A549 (cell line): ENCODE measurements at regions not wholly inside any gene's neighbourhood (a gene's known extent, or its start where the extent isn't known, plus 50 kb on each side); places are given as distances from the start of the nearest gene placed in this dataset.

Experiments
- ATAC-seq, 2 experiments: fragments of 200-7000 bp in 1 of 2; fragments of >200 bp in 1 of 2; cut with Nextera tagmentation in 1 of 2; cut with Tn5 transposase in 1 of 2; 3 replicates each; pipeline versions ENCODE4 v1.8.0 to v1.9.1; 2018 to 2020; ENCODE audit warnings: mild to moderate bottlenecking in 1 of 2, moderate library complexity in 1 of 2
- CTCF ChIA-PET: fragments of 300-600 bp; sonication (Branson Sonifier 250); formaldehyde crosslinking; extraction: SDS; loops from one replicate; lab custom pipeline; 2021; ENCODE audit warnings: antibody characterized with exemption, inconsistent platforms; lab: Yijun Ruan, JAX
- POLR2A ChIA-PET: fragments of 350-600 bp; formaldehyde crosslinking; extraction: SDS; loops from one replicate; lab custom pipeline; 2021; ENCODE audit warnings: antibody characterized with exemption, inconsistent platforms; lab: Yijun Ruan, JAX
- DNase-seq, 2 experiments: peaks; one replicate each; pipeline versions ENCODE4 v3.0.0 to v3.0.0-alpha.2; 2011 to 2016; ENCODE audit warnings: low read depth in 1 of 2, low spot score in 1 of 2
- FAIRE-seq: peaks from 2 replicates; lab custom pipeline; 2011; peaks lifted over from hg19 to GRCh38; lab: Jason Lieb, UNC
- H3K27ac ChIP-seq, 2 experiments: fragments of >200 bp; sonication (Bioruptor Twin); formaldehyde crosslinking; 3 replicates each; pipeline ENCODE4 v1.5.1; 2016 to 2017
- H3K4me1 ChIP-seq: fragments of >200 bp; sonication (Bioruptor Twin); formaldehyde crosslinking; 3 replicates; pipeline ENCODE4 v1.6.1; 2016
- H3K4me2 ChIP-seq: fragments of >200 bp; sonication (Bioruptor Twin); formaldehyde crosslinking; 3 replicates; pipeline ENCODE4 v1.6.1; 2016
- H3K4me3 ChIP-seq: fragments of >200 bp; sonication (Bioruptor Twin); formaldehyde crosslinking; 3 replicates; pipeline ENCODE4 v1.5.1; 2016
- H3K9me3 ChIP-seq: fragments of >200 bp; sonication (Bioruptor Twin); formaldehyde crosslinking; 3 replicates; pipeline ENCODE4 v1.6.1; 2016
- BHLHE40 ChIP-seq: IDR thresholded peaks from 2 replicates; pipeline ENCODE4 v1.6.1; 2012; ENCODE audit warnings: low read depth, low read length, inconsistent platforms
- EHF ChIP-seq: fragments of 250-450 bp; sonication (Bioruptor Pico); IDR thresholded peaks from 2 replicates; pipeline ENCODE4 v1.5.0; 2020; ENCODE audit warnings: mild to moderate bottlenecking
- EP300 ChIP-seq, 2 experiments: fragments of >200 bp; sonication (Bioruptor Twin); formaldehyde crosslinking; IDR thresholded peaks; 2 replicates in 1 of 2; 3 replicates in 1 of 2; pipeline ENCODE4 v1.6.1; 2016 to 2017
- FOSB ChIP-seq: fragments of 250-450 bp; sonication (Bioruptor Pico); IDR thresholded peaks from 2 replicates; pipeline ENCODE4 v1.5.0; 2020; ENCODE audit warnings: mild to moderate bottlenecking, moderate library complexity
- FOXS1 ChIP-seq: fragments of 250-450 bp; sonication (Bioruptor Pico); IDR thresholded peaks from 2 replicates; pipeline ENCODE4 v1.5.0; 2020; ENCODE audit warnings: mild to moderate bottlenecking, moderate library complexity
- GATA3 ChIP-seq: IDR thresholded peaks from 2 replicates; pipeline ENCODE4 v1.6.1; 2012; ENCODE audit warnings: borderline replicate concordance
- HOXA7 ChIP-seq: fragments of 250-450 bp; sonication (Bioruptor Pico); IDR thresholded peaks from 2 replicates; pipeline ENCODE4 v1.5.0; 2020; ENCODE audit warnings: mild to moderate bottlenecking, moderate library complexity
- HOXB5 ChIP-seq: fragments of 250-450 bp; sonication (Bioruptor Pico); IDR thresholded peaks from 2 replicates; pipeline ENCODE4 v1.5.0; 2020; ENCODE audit warnings: mild to moderate bottlenecking, moderate library complexity
- KDM1A ChIP-seq: fragments of 200-600 bp; sonication (generic); IDR thresholded peaks from 2 replicates; pipeline ENCODE4 v1.6.1; 2016; ENCODE audit warnings: low read depth, mild to moderate bottlenecking
- MYC ChIP-seq: IDR thresholded peaks from 2 replicates; pipeline ENCODE4 v1.6.1; 2012; ENCODE audit warnings: mild to moderate bottlenecking, inconsistent platforms, low read length, improper control_type of control experiment, borderline replicate concordance
- POLR2A ChIP-seq: IDR thresholded peaks from 2 replicates; pipeline ENCODE4 v1.6.1; 2012; ENCODE audit warnings: mild to moderate bottlenecking, low read length
- POLR2AphosphoS2 ChIP-seq: conservative IDR thresholded peaks from 2 replicates; pipeline ENCODE4 v1.6.1; 2012; ENCODE audit warnings: low read length, improper control_type of control experiment, inconsistent platforms
- RAD21 ChIP-seq, 2 experiments: fragments of >200 bp in 1 of 2; sonication (Bioruptor Twin) in 1 of 2; formaldehyde crosslinking in 1 of 2; IDR thresholded peaks in 1 of 2; conservative IDR thresholded peaks in 1 of 2; 2 replicates in 1 of 2; 3 replicates in 1 of 2; pipeline ENCODE4 v1.6.1; 2012 to 2018; ENCODE audit warnings: inconsistent platforms in 1 of 2
- RARB ChIP-seq: fragments of 250-450 bp; sonication (Bioruptor Pico); IDR thresholded peaks from 2 replicates; pipeline ENCODE4 v1.8.0; 2021; ENCODE audit warnings: mild to moderate bottlenecking, moderate library complexity
- RCOR1 ChIP-seq: fragments of 150-350 bp; IDR thresholded peaks from 2 replicates; pipeline ENCODE4 v1.6.1; 2014; ENCODE audit warnings: antibody characterized with exemption, low read length, low read depth
- RFX5 ChIP-seq: fragments of 450-650 bp; IDR thresholded peaks from 2 replicates; pipeline ENCODE4 v1.7.1; 2014; ENCODE audit warnings: antibody characterized with exemption, mild to moderate bottlenecking, moderate library complexity
- RNF2 ChIP-seq: fragments of 200-600 bp; sonication (generic); IDR thresholded peaks from 2 replicates; pipeline ENCODE4 v1.6.1; 2016; ENCODE audit warnings: low read depth, mild to moderate bottlenecking, antibody characterized with exemption, moderate library complexity, borderline replicate concordance
- SMC3 ChIP-seq: fragments of >200 bp; sonication (Bioruptor Twin); formaldehyde crosslinking; IDR thresholded peaks from 3 replicates; pipeline ENCODE4 v1.6.1; 2018; ENCODE audit warnings: inconsistent platforms
- TFCP2L1 ChIP-seq: fragments of 250-450 bp; sonication (Bioruptor Pico); IDR thresholded peaks from 2 replicates; pipeline ENCODE4 v1.5.0; 2021; ENCODE audit warnings: mild to moderate bottlenecking
- ZFP36 ChIP-seq: fragments of 450-650 bp; IDR thresholded peaks from 2 replicates; pipeline ENCODE4 v1.6.1; 2014; ENCODE audit warnings: borderline replicate concordance; ENCODE audit not compliant: partially characterized antibody
- ZNF302 ChIP-seq: fragments of 250-450 bp; sonication (Bioruptor Pico); IDR thresholded peaks from 2 replicates; pipeline ENCODE4 v1.9.0; 2021; ENCODE audit warnings: inconsistent platforms, mild to moderate bottlenecking, moderate library complexity
- ZSCAN20 ChIP-seq: fragments of 250-450 bp; sonication (Bioruptor Pico); IDR thresholded peaks from 2 replicates; pipeline ENCODE4 v1.8.0; 2022; ENCODE audit warnings: mild to moderate bottlenecking, moderate library complexity
- WGBS: methylation state at CpG from one replicate; pipeline ENCODE4 v1.1.6; 2017; ENCODE audit errors: missing lambda C conversion rate; 5-methylcytosine and 5-hydroxymethylcytosine counted together

DNA sequence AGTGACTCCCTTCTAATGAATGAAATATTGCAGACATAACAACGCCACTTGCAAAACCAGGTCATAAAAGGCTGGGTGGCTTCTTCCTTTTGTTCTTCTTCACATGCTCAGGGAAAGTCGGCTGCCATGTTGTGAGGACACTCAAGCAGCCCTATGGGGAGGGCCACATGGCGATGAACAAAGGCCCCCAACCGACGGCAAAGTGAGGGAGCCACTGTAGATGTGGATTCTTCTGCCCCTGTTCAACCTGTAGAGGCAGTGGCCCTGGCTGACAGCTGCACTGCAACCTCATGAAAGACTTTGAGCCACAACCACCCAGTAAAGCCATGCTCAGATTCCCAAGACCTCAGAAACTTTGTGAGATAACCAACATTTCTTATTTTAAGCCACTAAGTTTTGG is 203.5 kb upstream of the TNRC6C start:
- Histone ChIP-seq H3K4me3 (no peak overlapping the region), H3K4me2 (no peak overlapping the region), H3K9me3 (peaks cover 17% of the 10 kb centered on the region)
- 14% methylated on average over 5 of the region's 5 CpGs for WGBS
- DNase-seq (no peak), ATAC-seq (no peak)
- POLR2A ChIA-PET = no interaction called here
- TF ChIP-seq KDM1A (no peak), SMC3 (no peak), TFCP2L1 (CRISPR knock-in tag) (no peak), RCOR1 (no peak), HOXB5 (no peak), FOSB (CRISPR knock-in tag) (no peak), MYC (no peak)
- TF ChIP-seq, all 56 proteins: peak for 0
- no peak overlapping the region for H3K27ac ChIP-seq
- H3K4me1 ChIP-seq = no peaks in the 10 kb centered on the region
- CTCF ChIA-PET = interaction anchor here (0.7 to 1.4 kb wide), 2 partner anchors 15 to 212 kb away, joined by 4 to 6 read pairs; no protein-coding TSS in a partner anchor
- FAIRE-seq = peak; percentile 18

- H3K27ac ChIP-seq = no peak overlapping the region
- DNase-seq = no peak
- no peaks in the 10 kb centered on the region for H3K4me1 ChIP-seq
- TF ChIP-seq BHLHE40 (no peak), EP300 (IDR thresholded peaks at IDR 0.05) (no peak), EHF (no peak), POLR2AphosphoS2 (no peak), SMC3 (no peak), FOXS1 (CRISPR knock-in tag) (no peak), KDM1A (no peak), RARB (CRISPR knock-in tag) (no peak), ZSCAN20 (CRISPR knock-in tag) (no peak), POLR2A (no peak), GATA3 (no peak), ZNF302 (CRISPR knock-in tag) (no peak), RAD21 (conservative IDR thresholded peaks at IDR 0.05 in 1 of 2, IDR thresholded peaks at IDR 0.05 in 1 of 2) (no peak), FOSB (CRISPR knock-in tag) (no peak), RNF2 (no peak), RFX5 (no peak), HOXA7 (CRISPR knock-in tag) (no peak)
- TF ChIP-seq, all 56 proteins: peak for 0
- Histone ChIP-seq H3K4me3 (no peak overlapping the region), H3K9me3 (peaks cover 17% of the 10 kb centered on the region), H3K4me2 (no peak overlapping the region)
- ATAC-seq (no peak), FAIRE-seq (no peak)
- ChIA-PET CTCF (interaction anchor here (0.7 to 1.5 kb wide), 3 partner anchors 16 to 258 kb away, joined by 3 to 6 read pairs (median 4); no protein-coding TSS in a partner anchor), POLR2A (no interaction called here)
- WGBS = 37% methylated on average over 8 of the region's 9 CpGs
These were observed 203.0 kb upstream of the TNRC6C start for GRCh38 chr17:77755410-77755963.

GRCh38 chr17:77756028-77756427 is 202.5 kb upstream of the TNRC6C start:
- no peak overlapping the region for H3K4me2 ChIP-seq
- POLR2A ChIA-PET = no interaction called here
- no peak overlapping the region for H3K4me3 ChIP-seq
- no peak for DNase-seq
- TF ChIP-seq POLR2A (no peak), ZFP36 (no peak)
- 31% methylated on average over 5 of the region's 5 CpGs for WGBS
- CTCF ChIA-PET = interaction anchor here (0.7 to 1.5 kb wide), 4 partner anchors 16 to 257 kb away, joined by 3 to 6 read pairs (median 4); no protein-coding TSS in a partner anchor
- H3K27ac ChIP-seq = no peak overlapping the region
- no peak for FAIRE-seq
- H3K4me1 ChIP-seq = no peaks in the 10 kb centered on the region
- ATAC-seq = no peak
- peaks cover 21% of the 10 kb centered on the region for H3K9me3 ChIP-seq
